CD14-positive monocyte (primary cell): ENCODE measurements at regions not wholly inside any gene's neighbourhood (a gene's known extent, or its start where the extent isn't known, plus 50 kb on each side); places are given as distances from the start of the nearest gene placed in this dataset.

ENCODE experiments used
- DNase-seq, 3 donors: peaks; one replicate each; pipeline ENCODE4 v3.0.0-alpha.2; 2011 to 2022
- H2AFZ ChIP-seq: 2 replicates; pipeline ENCODE4 v1.6.0; 2012; ENCODE audit warnings: mild to moderate bottlenecking, low read depth, low read length, inconsistent platforms; ENCODE audit not compliant: insufficient read depth, poor library complexity, severe bottlenecking
- H3K27ac ChIP-seq, 2 donors: 1 replicate in 1 of 2; 2 replicates in 1 of 2; pipeline ENCODE4 v1.5.1; 2012 to 2013; ENCODE audit warnings: low read length in 2 of 2, control low read depth in 1 of 2, inconsistent platforms in 1 of 2, low read depth in 1 of 2, mild to moderate bottlenecking in 1 of 2
- H3K27me3 ChIP-seq, 2 donors: one replicate each; pipeline versions ENCODE4 v1.6.0 to v1.6.1; 2011 to 2013; ENCODE audit warnings: low read length in 2 of 2; ENCODE audit not compliant: control insufficient read depth in 2 of 2, insufficient read depth in 2 of 2
- H3K36me3 ChIP-seq, 2 donors: replicated peaks in 1 of 2; 1 replicate in 1 of 2; 2 replicates in 1 of 2; pipeline versions ENCODE4 v1.5.1 to v1.6.1; 2012 to 2013; ENCODE audit warnings: low read length in 2 of 2, control low read depth in 1 of 2, inconsistent platforms in 1 of 2, mild to moderate bottlenecking in 1 of 2; ENCODE audit not compliant: insufficient read depth in 2 of 2, control insufficient read depth in 1 of 2
- H3K4me1 ChIP-seq, 2 donors: 1 replicate in 1 of 2; 2 replicates in 1 of 2; pipeline versions ENCODE4 v1.5.1 to v1.6.1; 2012 to 2013; ENCODE audit warnings: low read length in 2 of 2, control low read depth in 1 of 2, inconsistent platforms in 1 of 2, mild to moderate bottlenecking in 1 of 2, moderate library complexity in 1 of 2; ENCODE audit not compliant: insufficient read depth in 2 of 2, control insufficient read depth in 1 of 2
- H3K4me2 ChIP-seq: replicated peaks from 2 replicates; pipeline ENCODE3; 2012; ENCODE audit warnings: low read length, moderate library complexity, mild to moderate bottlenecking; ENCODE audit not compliant: poor library complexity, severe bottlenecking; ENCODE audit errors: extremely low read depth
- H3K4me3 ChIP-seq, 3 experiments: fragments of 200-600 bp in 1 of 3; sonication (generic) in 1 of 3; replicated peaks in 1 of 3; 1 replicate in 2 of 3; 2 replicates in 1 of 3; pipeline ENCODE4 v1.5.1; 2011 to 2013; ENCODE audit warnings: low read length in 3 of 3, mild to moderate bottlenecking in 3 of 3, control low read depth in 2 of 3, low read depth in 2 of 3, inconsistent platforms in 1 of 3, moderate library complexity in 1 of 3
- H3K79me2 ChIP-seq: 2 replicates; pipeline ENCODE4 v1.6.0; 2012; ENCODE audit warnings: mild to moderate bottlenecking, control low read depth, inconsistent platforms, low read length, moderate library complexity; ENCODE audit not compliant: insufficient read depth
- H3K9ac ChIP-seq: 2 replicates; pipeline ENCODE4 v1.6.0; 2017; ENCODE audit warnings: low read length, mild to moderate bottlenecking; ENCODE audit not compliant: insufficient read depth, poor library complexity, severe bottlenecking
- H3K9me3 ChIP-seq, 2 donors: replicated peaks in 1 of 2; 1 replicate in 1 of 2; 2 replicates in 1 of 2; pipeline versions ENCODE4 v1.5.1 to v1.6.1; 2012 to 2013; ENCODE audit warnings: low read length in 2 of 2, control low read depth in 1 of 2; ENCODE audit not compliant: control insufficient read depth in 1 of 2, insufficient read depth in 1 of 2
- H4K20me1 ChIP-seq: 2 replicates; pipeline ENCODE4 v1.6.0; 2012; ENCODE audit warnings: mild to moderate bottlenecking, low read length, control low read depth, moderate library complexity; ENCODE audit not compliant: insufficient read depth
- H3K27ac Mint-ChIP-seq, 7 donors: one replicate each; pipeline ENCODE4 v1.8.0; 2020; ENCODE audit warnings: mild to moderate bottlenecking in 7 of 7, mixed read lengths in 7 of 7, moderate library complexity in 6 of 7, inconsistent platforms in 2 of 7
- H3K27me3 Mint-ChIP-seq, 3 donors: one replicate each; pipeline ENCODE4 v1.8.0; 2021 to 2022; ENCODE audit warnings: low read depth in 3 of 3, mild to moderate bottlenecking in 3 of 3, mixed read lengths in 3 of 3, moderate library complexity in 3 of 3, inconsistent platforms in 1 of 3
- H3K36me3 Mint-ChIP-seq, 2 donors: one replicate each; pipeline ENCODE4 v1.8.0; 2020; ENCODE audit warnings: mixed read lengths in 2 of 2, inconsistent platforms in 1 of 2, mild to moderate bottlenecking in 1 of 2
- H3K4me1 Mint-ChIP-seq: one replicate; pipeline ENCODE4 v1.8.0; 2020; ENCODE audit warnings: mild to moderate bottlenecking, mixed read lengths
- H3K4me3 Mint-ChIP-seq, 2 donors: one replicate each; pipeline ENCODE4 v1.8.0; 2020; ENCODE audit warnings: mild to moderate bottlenecking in 2 of 2, mixed read lengths in 2 of 2, moderate library complexity in 1 of 2
- H3K9me3 Mint-ChIP-seq, 7 donors: one replicate each; pipeline ENCODE4 v1.8.0; 2020 to 2022; ENCODE audit warnings: mixed read lengths in 7 of 7, mild to moderate bottlenecking in 6 of 7, moderate library complexity in 6 of 7, inconsistent platforms in 2 of 7
- WGBS: methylation state at CpG from one replicate; pipeline ENCODE4 v1.1.5; 2013; ENCODE audit warnings: missing lambda C conversion rate; ENCODE audit not compliant: insufficient coverage; 5-methylcytosine and 5-hydroxymethylcytosine counted together
- intact Hi-C, 2 donors: fragments of 100-400 bp; cut with micrococcal nuclease; formaldehyde crosslinking; loops; one replicate each; pipeline versions ENCODE4 v1.15.0 to v1.15.1; 2023
- TF ChIP-seq, protein P1 (sequence below): fragments of 200-600 bp; IDR thresholded peaks from one replicate; pipeline ENCODE4 v1.8.0; 2022; ENCODE audit warnings: antibody characterized with exemption, mild to moderate bottlenecking

DNA sequence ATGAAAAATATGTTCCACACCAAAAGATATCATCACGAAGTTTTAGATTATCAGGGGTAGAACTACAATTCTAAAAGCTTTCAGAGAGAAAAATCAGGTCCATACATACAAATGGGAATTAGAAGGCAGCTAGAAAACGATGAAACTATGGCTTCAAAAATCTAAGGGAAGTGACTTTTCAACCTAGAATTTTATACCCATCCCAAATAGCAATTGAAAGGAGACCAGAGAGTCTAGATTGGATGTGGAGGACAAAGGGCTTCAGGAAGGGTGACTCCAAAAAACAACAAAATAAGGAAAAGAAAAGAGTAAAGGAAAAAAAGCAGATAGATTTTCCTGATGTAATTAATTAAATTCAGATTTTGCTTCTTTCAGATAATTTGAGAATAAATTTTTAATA lies 72.0 kb upstream of the CEP78 start:
- DNase-seq, result no peak
- Histone ChIP-seq H4K20me1 (no peaks in the 10 kb centered on the region), H3K4me2 (no peak overlapping the region), H2AFZ (no peak overlapping the region), H3K9me3 (peaks cover 4 to 11% of the 10 kb centered on the region in 2 donors), H3K4me3 (no peak overlapping the region), H3K4me1 (no peaks in the 10 kb centered on the region), H3K27ac (no peak overlapping the region), H3K36me3 (no peaks in the 10 kb centered on the region), H3K79me2 (no peaks in the 10 kb centered on the region), H3K27me3 (no peaks in the 10 kb centered on the region), H3K9ac (no peak overlapping the region)
- H3K27me3 Mint-ChIP-seq, result peaks cover 0 to 3% (median 2%) of the 10 kb centered on the region in 3 donors
- H3K27ac Mint-ChIP-seq, result no peak overlapping the region
- no CpG with 5 or more reads among the region's 2 CpGs for WGBS
- no peaks in the 10 kb centered on the region for H3K4me1 Mint-ChIP-seq
- peaks cover 8 to 19% (median 15%) of the 10 kb centered on the region in 7 donors for H3K9me3 Mint-ChIP-seq
- TF ChIP-seq, protein P1, sequence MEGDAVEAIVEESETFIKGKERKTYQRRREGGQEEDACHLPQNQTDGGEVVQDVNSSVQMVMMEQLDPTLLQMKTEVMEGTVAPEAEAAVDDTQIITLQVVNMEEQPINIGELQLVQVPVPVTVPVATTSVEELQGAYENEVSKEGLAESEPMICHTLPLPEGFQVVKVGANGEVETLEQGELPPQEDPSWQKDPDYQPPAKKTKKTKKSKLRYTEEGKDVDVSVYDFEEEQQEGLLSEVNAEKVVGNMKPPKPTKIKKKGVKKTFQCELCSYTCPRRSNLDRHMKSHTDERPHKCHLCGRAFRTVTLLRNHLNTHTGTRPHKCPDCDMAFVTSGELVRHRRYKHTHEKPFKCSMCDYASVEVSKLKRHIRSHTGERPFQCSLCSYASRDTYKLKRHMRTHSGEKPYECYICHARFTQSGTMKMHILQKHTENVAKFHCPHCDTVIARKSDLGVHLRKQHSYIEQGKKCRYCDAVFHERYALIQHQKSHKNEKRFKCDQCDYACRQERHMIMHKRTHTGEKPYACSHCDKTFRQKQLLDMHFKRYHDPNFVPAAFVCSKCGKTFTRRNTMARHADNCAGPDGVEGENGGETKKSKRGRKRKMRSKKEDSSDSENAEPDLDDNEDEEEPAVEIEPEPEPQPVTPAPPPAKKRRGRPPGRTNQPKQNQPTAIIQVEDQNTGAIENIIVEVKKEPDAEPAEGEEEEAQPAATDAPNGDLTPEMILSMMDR, result no peak
- peaks cover 0 to 3% of the 10 kb centered on the region in 2 donors for H3K36me3 Mint-ChIP-seq
- no peak overlapping the region for H3K4me3 Mint-ChIP-seq
- intact Hi-C loops, result no loop called here

DNA sequence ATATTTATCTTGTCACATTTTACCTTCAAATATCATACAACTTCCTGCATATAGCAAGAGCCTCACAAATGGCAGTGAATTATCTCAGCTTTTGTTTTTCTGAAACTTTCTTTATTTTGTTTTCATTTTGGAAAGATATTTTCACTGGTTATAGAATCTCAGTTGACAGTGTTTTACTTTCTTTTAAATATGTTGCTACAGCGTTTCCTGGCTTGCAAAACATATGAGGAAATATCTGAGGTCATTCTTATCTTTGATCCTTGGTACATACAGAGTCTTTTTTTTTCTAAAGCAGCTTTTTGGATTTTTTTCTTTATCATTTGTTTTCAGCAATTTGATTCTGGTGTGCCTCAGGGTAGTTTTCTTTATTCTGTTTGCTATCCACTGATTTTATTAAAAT lies 77.6 kb upstream of the CEP78 start:
- Mint-ChIP-seq H3K9me3 (peaks cover 16 to 27% (median 20%) of the 10 kb centered on the region in 7 donors), H3K36me3 (peaks cover 2 to 3% of the 10 kb centered on the region in 2 donors), H3K4me1 (no peaks in the 10 kb centered on the region), H3K27ac (no peak overlapping the region), H3K27me3 (peaks cover 0 to 2% (median 1%) of the 10 kb centered on the region in 3 donors), H3K4me3 (no peak overlapping the region)
- no peaks in the 10 kb centered on the region for H3K36me3 ChIP-seq
- H3K9me3 ChIP-seq, result peaks cover 4 to 14% of the 10 kb centered on the region in 2 donors
- TF ChIP-seq, protein P1, result no peak
- no peaks in the 10 kb centered on the region for H4K20me1 ChIP-seq
- no peaks in the 10 kb centered on the region for H3K27me3 ChIP-seq
- H3K4me1 ChIP-seq, result no peaks in the 10 kb centered on the region
- no peaks in the 10 kb centered on the region for H3K79me2 ChIP-seq
- intact Hi-C loops, result no loop called here
- H2AFZ ChIP-seq, result no peak overlapping the region
- no peak overlapping the region for H3K4me3 ChIP-seq
- WGBS, result no CpG with 5 or more reads among the region's 1 CpG
- no peak overlapping the region for H3K27ac ChIP-seq
- H3K9ac ChIP-seq, result no peak overlapping the region
- no peak overlapping the region for H3K4me2 ChIP-seq
- no peak for DNase-seq
